HFFc6 (cell line): ENCODE measurements at regions not wholly inside any gene's neighbourhood (a gene's known extent, or its start where the extent isn't known, plus 50 kb on each side); places are given as distances from the start of the nearest gene placed in this dataset.

ENCODE experiments used
- DNase-seq: peaks from one replicate; pipeline ENCODE4 v3.0.0-alpha.2; 2018
- H3K27ac Mint-ChIP-seq: 2 replicates; pipeline ENCODE4 v1.8.0; 2020; ENCODE audit warnings: mild to moderate bottlenecking, mixed read lengths
- H3K27me3 Mint-ChIP-seq: 2 replicates; pipeline ENCODE4 v1.8.0; 2021; ENCODE audit warnings: mild to moderate bottlenecking, moderate library complexity, mixed read lengths; ENCODE audit not compliant: insufficient read depth
- H3K36me3 Mint-ChIP-seq: 2 replicates; pipeline ENCODE4 v1.8.0; 2021; ENCODE audit warnings: low read depth, mixed read lengths
- H3K4me1 Mint-ChIP-seq: 2 replicates; pipeline ENCODE4 v1.8.0; 2020; ENCODE audit warnings: low read depth, mixed read lengths
- H3K4me3 Mint-ChIP-seq: 2 replicates; pipeline ENCODE4 v1.8.0; 2020; ENCODE audit warnings: mild to moderate bottlenecking, moderate library complexity, mixed read lengths
- H3K9me3 Mint-ChIP-seq: 2 replicates; pipeline ENCODE4 v1.8.0; 2020; ENCODE audit warnings: mild to moderate bottlenecking, mixed read lengths
- TF ChIP-seq, protein P1 (sequence below): fragments of 200-600 bp; sonication (generic); IDR thresholded peaks from 2 replicates; pipeline ENCODE4 v1.5.0; 2021; ENCODE audit warnings: antibody characterized with exemption, mild to moderate bottlenecking

DNA sequence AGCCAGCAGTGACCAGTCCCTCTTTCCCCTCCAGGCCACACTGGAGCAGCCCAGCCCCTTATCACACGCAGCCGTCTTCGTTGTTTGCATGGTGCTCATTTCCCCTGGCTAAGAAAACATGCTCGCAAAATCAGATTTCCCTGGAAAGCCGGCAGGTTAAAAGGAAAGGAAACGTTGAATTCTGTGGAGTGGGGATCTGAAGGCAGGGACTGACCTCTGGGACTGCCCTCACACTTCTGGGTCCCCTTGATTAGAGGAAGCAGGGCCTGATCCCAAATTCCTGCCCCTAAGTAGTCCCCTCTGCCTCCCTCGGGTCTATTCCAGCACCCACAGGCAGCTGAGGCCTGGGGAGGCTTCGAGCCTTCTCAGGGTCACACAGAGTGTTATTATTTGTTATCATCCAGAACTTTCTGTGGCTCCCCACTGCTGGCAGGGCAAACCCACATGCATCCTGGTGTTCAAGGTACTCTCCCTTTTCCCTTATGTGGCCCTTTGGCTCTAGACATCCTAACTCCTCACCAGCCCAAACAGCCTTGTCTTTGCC is 125.2 kb upstream of the ZBTB40 start:
- TF ChIP-seq, protein P1, sequence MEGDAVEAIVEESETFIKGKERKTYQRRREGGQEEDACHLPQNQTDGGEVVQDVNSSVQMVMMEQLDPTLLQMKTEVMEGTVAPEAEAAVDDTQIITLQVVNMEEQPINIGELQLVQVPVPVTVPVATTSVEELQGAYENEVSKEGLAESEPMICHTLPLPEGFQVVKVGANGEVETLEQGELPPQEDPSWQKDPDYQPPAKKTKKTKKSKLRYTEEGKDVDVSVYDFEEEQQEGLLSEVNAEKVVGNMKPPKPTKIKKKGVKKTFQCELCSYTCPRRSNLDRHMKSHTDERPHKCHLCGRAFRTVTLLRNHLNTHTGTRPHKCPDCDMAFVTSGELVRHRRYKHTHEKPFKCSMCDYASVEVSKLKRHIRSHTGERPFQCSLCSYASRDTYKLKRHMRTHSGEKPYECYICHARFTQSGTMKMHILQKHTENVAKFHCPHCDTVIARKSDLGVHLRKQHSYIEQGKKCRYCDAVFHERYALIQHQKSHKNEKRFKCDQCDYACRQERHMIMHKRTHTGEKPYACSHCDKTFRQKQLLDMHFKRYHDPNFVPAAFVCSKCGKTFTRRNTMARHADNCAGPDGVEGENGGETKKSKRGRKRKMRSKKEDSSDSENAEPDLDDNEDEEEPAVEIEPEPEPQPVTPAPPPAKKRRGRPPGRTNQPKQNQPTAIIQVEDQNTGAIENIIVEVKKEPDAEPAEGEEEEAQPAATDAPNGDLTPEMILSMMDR: no peak
- Mint-ChIP-seq H3K27ac (no peak overlapping the region), H3K27me3 (peaks cover 59% of the 10 kb centered on the region), H3K4me1 (no peaks in the 10 kb centered on the region), H3K36me3 (no peaks in the 10 kb centered on the region), H3K9me3 (no peaks in the 10 kb centered on the region), H3K4me3 (no peak overlapping the region)
- DNase-seq: no peak

DNA sequence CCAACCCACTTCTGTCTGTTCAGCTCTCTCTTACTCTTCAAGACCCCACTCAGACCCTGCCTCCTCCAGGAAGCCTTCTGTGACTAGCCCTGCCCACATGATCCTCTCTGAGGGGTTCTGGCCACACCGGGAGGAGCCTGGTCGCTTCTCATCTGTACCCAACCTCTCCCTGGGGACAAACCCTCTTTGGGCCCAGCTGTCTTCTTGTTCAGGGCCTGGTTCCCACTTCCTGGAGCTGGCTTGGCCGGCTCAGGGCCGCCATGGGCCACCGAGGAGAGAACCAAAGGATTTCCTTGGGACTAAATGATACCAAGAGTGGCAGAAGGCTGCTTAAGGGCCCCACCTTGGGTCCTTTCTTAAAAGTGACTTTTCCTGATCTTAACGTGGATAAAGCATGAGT is 124.7 kb upstream of the ZBTB40 start:
- no peaks in the 10 kb centered on the region for H3K36me3 Mint-ChIP-seq
- TF ChIP-seq, protein P1: no peak
- no peaks in the 10 kb centered on the region for H3K4me1 Mint-ChIP-seq
- no peaks in the 10 kb centered on the region for H3K9me3 Mint-ChIP-seq
- H3K27ac Mint-ChIP-seq: no peak overlapping the region
- no peak overlapping the region for H3K4me3 Mint-ChIP-seq
- DNase-seq: no peak
- peaks cover 57% of the 10 kb centered on the region for H3K27me3 Mint-ChIP-seq

DNA sequence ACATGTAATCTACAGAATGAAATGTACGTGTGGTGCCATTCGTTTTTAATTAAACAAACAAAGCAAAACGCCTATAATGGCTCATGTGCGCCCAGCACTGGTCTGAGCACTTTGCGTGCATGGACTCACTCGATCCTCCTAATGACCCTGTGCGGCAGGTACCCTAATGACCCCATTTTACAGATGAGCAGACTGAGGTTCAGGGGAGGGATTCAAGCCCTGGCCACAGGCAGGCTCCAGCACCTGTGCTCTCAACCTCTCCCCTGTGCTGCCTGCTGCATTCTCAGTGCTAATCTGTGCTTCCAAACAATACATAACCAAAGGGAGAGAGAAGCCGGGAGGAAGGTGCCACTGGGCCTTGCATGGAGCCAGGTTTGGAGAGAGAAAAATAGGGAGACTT is 124.2 kb upstream of the ZBTB40 start:
- no peak for DNase-seq
- H3K27ac Mint-ChIP-seq: no peak overlapping the region
- peaks cover 56% of the 10 kb centered on the region for H3K27me3 Mint-ChIP-seq
- H3K9me3 Mint-ChIP-seq: no peaks in the 10 kb centered on the region
- H3K36me3 Mint-ChIP-seq: no peaks in the 10 kb centered on the region
- TF ChIP-seq, protein P1: no peak
- H3K4me3 Mint-ChIP-seq: no peak overlapping the region
- H3K4me1 Mint-ChIP-seq: no peaks in the 10 kb centered on the region

DNA sequence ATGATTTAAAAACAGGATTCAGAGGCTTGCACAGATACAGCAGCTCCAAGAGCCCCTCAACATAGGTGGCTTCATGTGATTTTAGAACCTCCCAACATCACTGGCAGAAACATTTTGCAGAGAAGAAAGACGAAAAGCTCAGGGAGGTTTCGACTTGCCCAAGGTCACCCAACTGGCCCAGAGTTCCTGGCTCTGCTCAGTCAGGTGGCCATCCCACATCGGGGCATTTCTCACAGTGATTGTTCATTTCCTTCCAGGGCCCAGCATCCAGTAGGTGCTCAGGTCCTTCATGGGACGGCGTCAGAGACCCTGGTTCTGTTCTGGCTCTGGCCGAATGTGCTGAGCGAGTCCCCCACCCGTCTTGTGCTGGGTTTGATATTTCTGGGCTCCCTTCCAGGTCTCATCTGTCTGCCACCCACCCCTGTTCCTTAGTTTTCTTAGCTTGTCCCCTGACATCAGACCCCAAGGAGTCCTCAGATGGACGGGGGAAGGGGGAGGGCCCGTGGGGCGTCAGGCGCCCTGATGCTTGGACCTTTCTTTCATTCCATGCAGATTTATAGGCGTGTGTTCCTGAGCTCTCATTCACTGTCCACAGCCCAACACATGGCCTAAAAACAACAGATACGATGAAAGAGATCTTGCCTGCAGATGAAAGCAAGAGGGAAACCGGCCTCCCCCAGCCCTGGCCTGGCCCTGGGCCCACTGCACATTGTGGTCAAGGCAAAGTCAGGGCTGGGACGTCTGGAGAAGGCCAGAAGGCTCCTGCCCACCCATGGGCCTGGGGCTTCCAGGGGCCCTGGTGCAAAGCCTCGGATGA is 123.1 kb upstream of the ZBTB40 start:
- peaks cover 1% of the 10 kb centered on the region; the same call in 1 of the 2 replicates for H3K9me3 Mint-ChIP-seq
- no peaks in the 10 kb centered on the region for H3K4me1 Mint-ChIP-seq
- no peak overlapping the region for H3K4me3 Mint-ChIP-seq
- no peak for DNase-seq
- H3K36me3 Mint-ChIP-seq: no peaks in the 10 kb centered on the region
- TF ChIP-seq, protein P1: no peak
- H3K27me3 Mint-ChIP-seq: peaks cover 51% of the 10 kb centered on the region
- H3K27ac Mint-ChIP-seq: no peak overlapping the region

DNA sequence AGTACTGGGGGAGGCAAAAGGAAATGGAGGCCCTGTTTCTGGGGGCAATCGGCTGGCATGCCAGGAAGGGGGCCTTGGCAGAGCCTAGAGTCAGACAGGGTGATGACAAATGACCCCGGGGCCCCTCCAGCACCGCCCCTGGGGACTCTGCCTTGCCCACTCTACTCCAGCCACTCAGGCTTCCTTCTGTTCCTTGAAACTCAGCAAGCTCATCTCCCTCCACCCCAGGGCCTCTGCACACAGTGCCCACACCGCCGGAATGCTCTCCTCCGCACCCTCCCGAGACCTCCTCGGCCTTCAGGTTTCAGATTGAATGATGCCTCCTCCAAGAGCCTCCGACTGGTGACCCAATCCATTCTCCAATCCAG is 122.5 kb upstream of the ZBTB40 start:
- no peak for DNase-seq
- peaks cover 6% of the 10 kb centered on the region; the same call in 1 of the 2 replicates for H3K9me3 Mint-ChIP-seq
- TF ChIP-seq, protein P1: no peak
- H3K36me3 Mint-ChIP-seq: no peaks in the 10 kb centered on the region
- H3K4me1 Mint-ChIP-seq: no peaks in the 10 kb centered on the region
- H3K4me3 Mint-ChIP-seq: no peak overlapping the region
- peaks cover 49% of the 10 kb centered on the region for H3K27me3 Mint-ChIP-seq
- H3K27ac Mint-ChIP-seq: no peak overlapping the region
